CD4-positive, alpha-beta T cell treated with Interleukin-21 for 1 hour (primary cell): ENCODE measurements at regions not wholly inside any gene's neighbourhood (a gene's known extent, or its start where the extent isn't known, plus 50 kb on each side); places are given as distances from the start of the nearest gene placed in this dataset.

Experiments
- DNase-seq: peaks from one replicate; pipeline ENCODE4 v3.0.0-alpha.2; 2020

DNA sequence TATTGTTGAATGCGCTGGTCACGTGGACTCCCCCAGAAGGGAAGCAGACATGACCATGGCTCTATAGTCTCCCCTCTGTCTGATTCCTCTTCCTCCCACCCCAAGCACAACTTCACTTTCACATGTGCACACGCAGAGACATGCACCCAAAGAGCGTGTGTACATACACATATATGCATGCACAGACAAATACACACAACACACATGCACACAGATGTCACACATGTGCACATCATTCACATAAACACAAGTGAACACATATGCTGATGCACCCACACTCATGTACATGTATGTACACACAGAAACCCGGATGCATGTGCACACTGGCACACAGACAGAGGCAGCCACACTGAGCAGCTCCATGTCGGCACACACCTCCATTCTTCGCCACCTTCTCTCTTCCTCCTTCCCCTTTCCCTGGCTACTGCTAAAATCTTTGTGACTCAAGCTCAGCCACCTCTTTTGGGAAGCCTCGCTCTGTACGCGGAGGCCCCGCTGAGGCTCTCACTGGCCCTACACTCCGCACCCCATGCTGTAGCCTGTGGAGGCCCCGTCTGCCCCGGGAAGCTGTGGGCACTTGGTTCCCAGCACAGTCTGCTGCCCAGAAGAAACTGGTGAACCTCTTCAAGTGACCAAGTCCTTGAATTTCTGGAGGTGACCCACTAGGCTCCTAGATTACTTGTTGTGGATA, 101.6 kb upstream of the TEX51 start:
- no peak for DNase-seq

DNA sequence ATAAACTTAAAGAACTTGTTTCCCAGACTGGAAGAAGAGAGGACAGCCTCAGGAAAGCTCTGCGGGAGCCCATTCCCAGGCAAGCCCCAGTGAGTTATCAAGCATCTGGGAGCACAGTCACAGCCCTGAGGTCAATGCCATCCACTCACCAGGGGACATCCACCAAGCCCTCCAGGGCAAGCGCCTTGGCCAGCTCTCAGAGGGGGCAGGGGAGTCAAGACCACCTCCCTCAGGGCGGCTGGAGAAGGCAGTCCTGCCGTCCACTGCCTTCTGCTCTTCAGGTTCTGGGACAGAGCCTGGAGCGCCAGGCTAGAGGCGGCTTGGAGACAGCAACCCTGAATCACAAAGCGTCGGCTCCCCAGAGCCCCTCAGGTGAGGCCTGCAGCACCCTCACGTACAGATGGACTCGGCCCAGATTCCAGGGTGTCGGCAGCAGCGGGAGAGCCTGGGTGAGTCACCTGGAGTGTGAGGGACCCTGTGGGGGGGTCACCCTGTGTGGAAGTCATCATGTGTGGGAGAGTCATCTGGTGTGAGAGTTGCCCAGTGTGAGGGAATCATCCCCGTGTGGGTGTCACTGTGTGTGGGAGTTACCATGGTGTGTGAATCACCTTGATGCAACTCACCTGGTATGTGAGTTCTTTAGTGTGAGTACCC, 100.9 kb upstream of the TEX51 start:
- no peak for DNase-seq

DNA sequence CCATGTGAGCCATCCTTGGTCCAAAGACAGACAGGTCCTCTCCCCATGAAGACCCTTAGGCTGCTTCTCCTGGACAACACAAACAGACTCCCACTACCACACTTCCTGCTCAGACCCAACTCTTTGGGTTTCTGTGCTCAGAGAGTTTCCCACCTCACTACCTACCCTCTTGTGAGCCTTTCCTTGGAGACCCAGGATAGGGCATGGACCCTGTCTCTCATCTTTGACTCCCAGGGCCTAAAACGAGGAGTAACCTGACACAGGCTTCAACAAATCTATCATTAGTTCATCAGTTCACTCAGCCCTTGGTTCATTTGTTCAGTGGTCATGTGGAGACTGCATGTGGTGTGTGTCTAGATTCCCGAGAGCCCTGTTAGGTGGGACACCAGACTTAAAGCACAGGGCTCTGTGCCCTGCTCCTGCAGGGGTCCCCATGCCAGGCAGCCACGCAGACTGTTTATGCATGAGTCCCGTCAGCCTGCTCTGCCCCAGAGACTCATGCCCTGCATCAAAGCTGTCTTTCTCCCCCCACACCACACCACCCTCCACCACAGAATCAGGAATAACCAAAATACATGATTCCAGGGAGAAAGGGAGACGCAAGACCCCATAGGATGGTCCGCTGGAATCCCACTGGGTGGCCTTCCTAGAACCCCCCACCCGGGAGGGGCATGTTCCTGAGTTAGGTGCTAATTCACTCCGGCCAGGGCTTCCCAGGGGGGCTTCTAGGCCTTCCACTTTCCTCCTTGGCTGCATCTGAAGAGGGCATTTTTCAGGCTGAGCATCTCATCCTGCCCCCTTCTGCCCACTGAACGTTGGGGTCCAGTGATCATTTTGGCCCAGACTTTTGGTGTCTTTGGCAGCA, 100.2 kb upstream of the TEX51 start:
- no peak for DNase-seq

DNA sequence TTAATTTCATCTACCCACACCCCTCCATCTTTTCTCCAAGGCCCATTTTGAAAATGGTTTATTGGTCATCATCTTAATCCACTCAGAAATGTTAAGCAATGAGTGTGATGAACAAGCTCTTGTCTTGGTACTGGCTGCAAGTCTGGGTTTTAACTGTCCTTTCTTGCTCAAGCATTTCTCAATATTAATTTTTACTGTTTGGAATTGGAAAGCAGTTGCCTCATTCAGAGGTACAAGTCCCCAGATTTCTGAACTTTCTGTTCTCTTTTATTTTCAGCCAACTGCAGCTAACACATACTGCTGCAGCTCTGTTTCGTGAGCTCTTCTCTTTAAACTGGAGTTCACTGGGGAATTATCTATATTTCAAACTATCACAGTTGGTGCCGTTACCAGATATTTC, 99.4 kb upstream of the TEX51 start:
- no peak for DNase-seq

DNA sequence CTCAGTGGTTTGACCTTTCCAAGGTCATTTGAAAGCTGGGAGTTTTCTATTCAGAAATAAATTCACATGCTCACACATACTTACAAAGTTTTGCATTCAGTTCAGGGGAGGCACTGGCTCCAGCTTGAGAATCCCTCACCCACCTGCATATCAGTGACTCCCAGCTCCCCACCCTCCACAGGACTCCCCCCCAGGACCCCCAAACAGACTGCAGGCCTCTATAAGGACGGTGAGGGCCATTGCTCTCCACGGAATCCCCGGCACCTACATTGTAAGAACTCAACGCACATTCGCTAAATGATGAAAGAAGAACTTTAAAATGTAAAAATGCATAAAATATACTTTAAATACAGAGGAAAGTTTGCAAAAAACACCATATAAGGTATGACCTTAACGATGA, 97.2 kb upstream of the TEX51 start:
- no peak for DNase-seq

DNA sequence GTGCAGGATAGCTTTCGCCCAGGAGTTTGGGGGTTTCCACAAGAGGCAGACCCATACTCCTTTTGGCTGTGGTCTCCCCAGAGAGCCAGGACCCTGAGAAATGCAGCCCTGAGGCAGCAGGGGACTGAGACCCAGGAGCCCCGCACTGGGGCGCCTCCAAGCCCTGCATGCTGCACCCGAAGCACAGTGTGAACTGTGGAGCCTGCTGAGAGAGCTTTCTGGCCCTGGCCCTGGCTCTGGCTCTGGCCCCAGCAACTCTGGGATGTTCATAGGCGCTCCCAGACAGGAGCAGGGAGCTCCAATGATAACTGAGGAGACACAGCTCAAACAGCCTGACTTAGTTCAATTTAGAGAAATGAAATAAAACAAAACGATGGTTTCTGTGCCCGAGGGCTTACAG, 96.4 kb upstream of the TEX51 start:
- DNase-seq: no peak

DNA sequence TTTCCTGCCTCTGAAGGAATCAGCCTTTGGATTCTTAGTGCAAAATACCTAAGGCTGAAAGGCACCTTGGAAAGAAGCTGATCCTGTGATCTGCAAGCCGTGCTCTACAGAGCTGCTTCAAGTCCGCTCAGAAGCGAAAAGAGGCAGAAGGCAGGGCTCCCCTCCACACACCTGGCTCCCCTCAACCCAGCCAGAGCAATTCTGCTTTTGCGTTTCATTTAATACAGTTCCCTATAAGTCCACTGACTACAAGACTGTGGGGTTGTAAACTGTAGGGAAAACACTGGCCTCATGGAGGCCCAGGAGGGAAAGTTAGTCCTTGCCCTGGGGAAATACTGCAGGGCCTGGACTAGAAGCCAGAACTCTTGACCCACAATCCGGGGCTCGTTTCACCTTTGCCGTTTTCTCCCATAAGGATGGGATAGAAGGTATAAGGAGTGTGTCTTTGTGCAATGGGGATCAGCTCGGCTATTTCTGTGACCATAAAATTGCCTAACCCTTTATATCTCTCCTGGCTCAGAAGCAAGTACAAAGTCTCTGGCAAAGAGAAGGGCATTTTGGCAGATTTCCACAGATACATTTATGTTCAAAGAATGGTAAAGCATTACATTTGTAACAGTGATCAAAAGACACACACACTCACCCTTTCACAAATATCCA, 95.8 kb upstream of the TEX51 start:
- no peak for DNase-seq

DNA sequence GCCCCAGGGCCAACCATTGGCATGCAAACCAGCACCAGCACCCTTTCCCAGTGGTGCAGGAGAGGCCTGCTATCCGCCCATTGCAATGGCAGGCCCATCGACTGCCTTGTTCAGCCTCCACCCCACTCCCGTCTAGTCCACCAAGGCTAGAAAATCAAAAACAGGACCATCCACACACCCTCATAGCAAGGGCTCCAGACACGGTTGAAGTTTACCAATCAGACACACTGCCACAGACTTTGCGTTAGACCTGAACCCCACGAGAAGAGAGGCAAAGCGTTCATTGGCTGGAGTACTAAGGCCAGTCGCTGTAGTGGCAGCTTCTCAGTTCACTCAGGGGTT, 95.3 kb upstream of the TEX51 start:
- DNase-seq: no peak

DNA sequence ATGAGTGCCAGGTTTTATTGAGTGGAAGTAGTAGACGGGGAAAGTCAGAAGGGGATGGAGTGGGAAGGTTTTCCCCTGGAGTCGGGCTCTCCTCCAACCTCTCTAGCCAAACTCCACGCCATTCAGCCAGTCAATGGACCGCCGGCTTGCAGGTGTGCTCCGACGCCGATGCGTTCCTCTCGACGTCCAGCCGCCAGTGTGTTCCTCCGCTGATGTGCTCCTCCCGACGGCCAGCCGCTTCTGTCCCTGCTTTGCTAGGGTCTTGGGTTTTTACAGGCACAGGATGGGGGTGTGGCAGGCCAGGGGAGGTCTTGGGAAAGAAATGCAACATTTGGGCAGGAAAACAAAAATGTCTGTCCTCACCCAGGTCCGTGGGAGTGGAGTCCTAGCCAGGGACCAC, 94.3 kb upstream of the TEX51 start:
- no peak for DNase-seq

DNA sequence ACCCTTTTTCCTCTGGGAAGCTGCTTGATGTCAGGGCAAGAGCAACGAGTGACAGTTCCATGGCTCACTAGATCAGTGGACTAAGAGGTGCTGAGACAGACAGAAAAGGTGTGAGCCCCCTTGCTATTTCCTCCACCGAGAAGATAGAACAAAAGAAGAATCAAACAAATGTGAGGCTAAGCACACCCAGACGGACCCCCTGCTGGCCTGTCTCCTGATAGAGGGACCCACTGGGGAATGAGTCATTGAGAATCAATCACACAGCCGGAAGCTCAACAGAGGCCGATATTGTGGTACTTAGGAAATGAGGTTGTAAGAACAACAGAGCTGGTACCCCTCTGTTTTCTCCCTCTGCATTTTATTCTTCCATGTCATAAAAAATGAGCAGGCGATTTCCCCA, 89.8 kb upstream of the TEX51 start:
- no peak for DNase-seq

DNA sequence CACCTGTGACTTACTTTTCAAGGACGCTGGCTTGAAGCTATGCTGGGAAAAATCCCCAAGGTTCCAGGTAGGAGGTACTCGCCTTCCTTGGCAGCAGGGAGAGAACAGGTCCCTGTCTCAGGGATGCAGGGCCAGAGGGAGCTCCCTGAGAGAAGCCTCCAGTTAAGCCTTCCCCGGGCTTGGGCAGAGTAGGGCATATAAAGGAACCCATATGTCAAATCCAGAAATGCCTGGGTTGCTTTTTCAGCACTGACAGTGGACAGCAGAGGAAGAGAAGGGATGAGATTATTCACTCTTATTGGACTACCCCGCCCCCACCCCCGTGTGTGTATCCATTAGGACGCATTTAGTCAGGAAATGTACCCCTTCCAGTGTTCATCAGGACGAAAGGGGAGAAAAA, 89.3 kb upstream of the TEX51 start:
- no peak for DNase-seq

DNA sequence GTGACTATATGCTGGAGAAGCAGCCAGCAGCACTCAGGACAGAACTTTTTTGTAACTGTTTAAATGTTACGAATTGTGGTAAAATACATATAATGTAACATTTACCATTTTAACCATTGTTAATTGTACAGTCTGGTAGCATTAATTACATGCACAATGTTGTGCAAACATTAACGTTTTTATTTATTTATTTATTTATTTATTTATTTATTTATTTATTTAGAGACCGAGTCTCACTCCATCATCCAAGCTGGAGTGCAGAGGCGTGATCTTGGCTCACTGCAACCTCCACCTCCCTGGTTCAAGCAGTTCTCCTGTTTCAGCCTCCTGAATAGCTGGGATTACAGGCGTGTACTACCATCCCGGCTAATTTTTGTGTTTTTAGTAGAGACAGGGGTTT, 88.7 kb upstream of the TEX51 start:
- no peak for DNase-seq

DNA sequence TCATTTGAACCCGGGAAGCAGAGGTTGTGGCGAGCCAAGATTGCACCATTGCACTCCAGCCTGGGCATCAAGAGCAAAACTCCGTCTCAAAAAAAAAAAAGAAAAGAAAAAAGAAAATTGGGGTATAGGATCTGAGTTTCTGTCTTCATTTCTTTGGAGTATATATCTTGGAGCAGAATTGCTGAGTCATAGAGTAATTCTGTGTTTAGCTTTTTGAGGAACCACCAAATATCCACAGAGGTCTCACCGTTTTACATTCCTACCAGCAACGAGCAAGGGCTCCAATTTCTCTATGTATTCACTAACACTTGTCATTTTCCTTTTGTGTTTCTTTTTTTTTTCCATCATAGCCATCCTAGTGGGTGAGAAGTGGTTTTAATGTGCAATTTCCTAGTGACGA, 87.6 kb upstream of the TEX51 start:
- DNase-seq: no peak

DNA sequence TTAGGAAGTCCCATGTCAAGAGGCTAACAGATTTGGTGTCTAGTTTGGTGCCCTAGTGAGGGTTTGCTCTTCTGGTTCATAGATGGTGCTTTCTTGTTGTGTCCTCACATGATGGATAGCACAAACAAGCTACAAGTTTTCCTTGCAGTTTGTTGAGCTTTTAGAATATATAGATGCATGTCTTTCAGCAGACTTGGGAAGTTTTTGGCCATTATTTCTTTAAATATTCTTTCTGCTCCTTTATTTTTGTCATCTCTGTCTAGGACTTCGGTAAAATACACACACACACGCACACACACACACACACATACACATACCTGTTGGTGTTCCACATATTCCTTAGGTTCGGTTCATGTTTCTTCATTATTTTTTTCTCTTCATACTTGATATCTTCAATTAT, 81.5 kb upstream of the TEX51 start:
- no peak for DNase-seq

DNA sequence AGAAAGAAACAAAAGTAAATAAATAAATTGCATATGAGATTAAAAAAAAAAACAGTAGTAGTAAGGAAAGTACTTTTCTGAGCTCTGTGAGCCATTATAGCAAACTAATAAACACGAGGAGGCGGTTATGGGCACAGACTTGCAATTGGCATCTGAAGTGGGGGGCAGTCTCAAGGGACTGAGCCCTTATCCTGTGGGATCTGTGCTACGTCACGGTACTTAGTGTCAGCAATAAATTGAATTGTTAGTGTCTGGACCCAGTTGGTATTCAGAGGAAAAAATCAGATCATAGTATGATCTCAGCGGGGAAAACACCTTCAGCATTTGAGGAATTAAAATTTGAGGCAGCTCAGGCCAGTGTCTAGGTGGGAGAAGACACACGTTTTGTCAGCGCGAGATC, 76.6 kb upstream of the TEX51 start:
- DNase-seq: no peak

DNA sequence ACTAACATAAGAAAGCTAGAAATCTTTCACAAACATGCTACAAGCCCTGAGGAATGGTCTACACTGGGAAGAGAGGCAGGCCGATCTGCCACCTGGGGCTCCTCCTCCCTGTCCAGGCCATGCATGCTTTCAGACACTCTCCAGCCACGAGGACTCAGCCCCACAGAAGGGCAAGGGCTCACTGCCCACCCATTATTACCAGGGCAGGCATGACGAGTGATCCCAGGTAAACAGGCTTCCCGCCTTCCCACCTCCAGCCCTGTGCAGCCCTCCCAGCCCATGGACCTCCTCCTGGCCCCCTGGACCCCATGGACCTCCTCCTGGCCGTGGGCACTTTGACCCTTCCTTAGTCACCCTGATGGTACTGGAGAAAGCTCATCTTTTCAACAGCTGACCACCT, 75.8 kb upstream of the TEX51 start:
- no peak for DNase-seq

DNA sequence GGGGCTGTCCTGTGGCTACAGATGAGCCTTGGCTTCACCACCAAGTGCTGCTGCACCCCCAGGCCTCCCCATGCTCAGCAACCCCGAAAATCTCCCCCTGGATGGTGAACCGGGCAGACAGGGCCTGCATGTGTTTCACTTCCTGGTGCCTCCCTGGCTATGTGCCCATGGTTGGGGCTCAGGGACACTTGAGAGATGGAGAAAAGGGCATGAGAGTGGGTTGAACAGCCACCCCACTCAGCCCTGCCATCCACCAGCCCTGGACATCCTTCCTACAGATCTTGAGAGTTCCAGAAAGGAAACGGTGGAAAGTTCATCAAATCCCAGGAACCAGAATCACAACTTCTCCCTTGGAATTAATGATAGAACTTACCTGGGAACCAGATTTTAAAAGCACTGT, 74.7 kb upstream of the TEX51 start:
- no peak for DNase-seq

DNA sequence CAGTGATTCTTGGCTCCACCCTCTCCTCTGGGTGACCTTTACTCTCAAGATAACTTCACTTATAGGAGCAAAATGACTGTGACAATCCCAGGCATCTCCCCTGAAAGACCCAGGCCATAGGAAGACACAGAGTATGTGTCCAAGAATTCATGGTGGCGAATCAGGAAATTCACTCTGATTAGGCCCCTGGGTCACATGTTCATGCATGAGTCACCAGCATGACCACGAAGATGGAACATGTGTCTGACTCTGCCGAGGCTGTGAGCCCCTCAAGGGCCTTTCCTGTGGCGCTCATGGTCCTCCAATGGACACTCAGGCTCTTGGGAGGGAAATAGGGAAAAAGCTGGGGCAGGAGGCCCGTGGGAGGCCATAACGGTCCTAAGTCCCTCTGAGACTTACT, 74.0 kb upstream of the TEX51 start:
- no peak for DNase-seq

DNA sequence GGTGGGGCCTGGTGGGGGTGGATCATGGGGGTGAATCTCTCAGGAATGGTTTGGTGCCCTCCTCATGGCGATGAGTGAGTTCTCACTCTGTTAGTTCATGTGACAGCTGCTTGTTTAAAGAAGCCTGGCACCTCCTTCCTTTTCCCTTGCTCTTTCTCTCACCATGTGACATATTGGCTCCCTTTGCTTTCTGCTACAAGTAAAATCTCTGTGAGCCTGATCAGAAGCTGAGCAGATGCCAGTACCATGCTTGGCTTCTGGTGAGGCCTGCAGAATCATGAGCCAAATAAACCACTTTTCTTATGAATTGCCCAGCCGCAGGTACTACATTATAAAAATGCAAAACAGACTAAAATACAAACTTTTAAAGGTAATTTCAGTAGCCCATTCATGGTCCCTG, 73.4 kb upstream of the TEX51 start:
- DNase-seq: no peak

DNA sequence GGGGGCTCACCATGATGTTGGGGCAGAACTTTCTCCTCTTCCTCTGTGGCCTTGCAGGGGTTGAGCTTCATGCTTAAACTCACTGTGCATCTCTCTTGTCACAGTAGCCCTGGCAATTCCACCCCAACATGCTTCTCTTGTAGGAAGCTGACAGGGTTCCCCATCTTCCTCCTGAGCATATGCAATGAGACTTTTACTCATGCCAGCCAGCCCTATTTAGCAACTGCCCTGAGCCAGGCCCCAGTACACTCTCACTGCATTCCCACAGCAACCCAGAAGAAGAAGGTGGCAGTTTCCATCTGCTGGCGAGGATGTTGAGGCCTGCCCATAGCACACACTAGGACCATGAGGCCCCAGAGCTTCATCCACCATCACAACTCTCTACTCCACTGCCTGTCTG, 72.2 kb upstream of the TEX51 start:
- DNase-seq: no peak

DNA sequence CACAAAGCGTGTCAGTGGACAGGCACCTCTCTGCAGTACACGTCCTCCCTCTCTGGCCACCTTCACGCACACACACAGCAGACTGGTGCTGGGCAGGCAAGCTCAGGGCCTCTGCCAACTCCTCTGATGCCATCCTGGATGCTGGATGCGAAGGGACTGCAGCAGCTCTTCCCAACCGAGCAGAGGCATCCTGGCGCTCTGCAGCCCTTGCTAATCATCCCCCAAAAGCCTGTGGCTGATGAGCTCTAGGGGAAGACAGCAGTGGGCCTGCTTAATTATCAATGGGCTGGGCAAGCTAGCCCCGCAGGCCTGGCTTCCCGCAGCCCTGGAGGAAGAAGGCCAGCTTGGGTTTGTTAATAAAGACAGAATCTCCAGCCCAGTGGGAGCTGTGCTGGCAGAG, 71.3 kb upstream of the TEX51 start:
- no peak for DNase-seq

DNA sequence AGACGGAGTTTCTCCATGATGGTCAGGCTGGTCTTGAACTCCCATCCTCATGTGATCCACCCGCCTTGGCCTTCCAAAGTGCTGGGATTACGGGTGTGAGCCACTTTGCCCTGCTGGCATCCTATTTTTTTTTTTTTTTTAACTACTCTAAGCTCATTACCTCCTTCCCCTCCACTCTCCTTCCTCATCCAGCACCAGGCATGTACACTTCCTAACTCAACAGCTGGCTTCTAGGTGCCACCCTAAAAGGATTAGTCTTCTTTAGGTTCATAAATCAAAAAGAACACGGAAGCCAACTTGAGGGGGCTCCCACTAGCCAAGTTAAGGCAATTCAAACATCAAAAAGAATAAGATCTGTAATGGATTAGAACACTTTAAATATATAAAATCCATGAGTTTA, 70.6 kb upstream of the TEX51 start:
- no peak for DNase-seq

DNA sequence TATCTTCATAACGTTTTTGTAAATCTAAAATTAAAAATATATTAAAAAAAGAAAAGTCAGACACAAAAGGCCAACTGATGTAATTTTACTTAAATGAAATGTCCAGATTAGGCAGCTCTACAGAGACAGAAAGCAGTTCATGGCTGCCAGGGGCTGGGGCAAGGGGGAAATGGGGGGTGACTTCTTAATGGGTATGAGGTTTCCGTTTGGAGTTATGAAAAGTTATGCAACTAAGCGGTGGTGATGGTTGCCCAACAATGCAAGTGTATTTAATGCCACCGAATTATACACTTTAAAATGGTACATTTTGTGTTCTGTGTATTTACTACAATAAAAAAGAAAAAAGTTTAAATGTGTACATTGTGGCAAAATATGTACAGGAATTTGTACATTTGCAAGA, 70.2 kb upstream of the TEX51 start:
- DNase-seq: no peak
